Cardiac muscle cell (in vitro differentiated cells and primary cell): ENCODE measurements at regions not wholly inside any gene's neighbourhood (a gene's known extent, or its start where the extent isn't known, plus 50 kb on each side); places are given as distances from the start of the nearest gene placed in this dataset.

Source experiments
- DNase-seq, 2 donors: peaks; one replicate each; pipeline versions ENCODE4 v3.0.0 to v3.0.0-alpha.2; 2010 to 2017; ENCODE audit warnings: low read depth in 1 of 2, low spot score in 1 of 2
- H3K27ac ChIP-seq: fragments of 200-600 bp; sonication (generic); 2 replicates; pipeline ENCODE4 v1.5.1; 2016
- H3K27me3 ChIP-seq: fragments of 200-600 bp; sonication (generic); 2 replicates; pipeline ENCODE4 v1.6.0; 2016; ENCODE audit warnings: control low read depth
- H3K36me3 ChIP-seq: fragments of 200-600 bp; sonication (generic); 2 replicates; pipeline ENCODE4 v1.5.1; 2016; ENCODE audit warnings: control low read depth
- H3K4me1 ChIP-seq: fragments of 200-600 bp; sonication (generic); 2 replicates; pipeline ENCODE4 v1.8.1; 2017; ENCODE audit warnings: low read depth, mild to moderate bottlenecking, mixed run types
- H3K4me3 ChIP-seq: fragments of 200-600 bp; sonication (generic); 2 replicates; pipeline ENCODE4 v1.5.1; 2016; ENCODE audit warnings: mild to moderate bottlenecking
- H3K9me3 ChIP-seq: fragments of 200-600 bp; sonication (generic); 2 replicates; pipeline ENCODE4 v1.5.1; 2017; ENCODE audit warnings: low read depth, mild to moderate bottlenecking, control low read depth
- CTCF ChIP-seq: IDR thresholded peaks from 2 replicates; pipeline ENCODE4 v1.5.1; 2012; ENCODE audit warnings: low read depth, mild to moderate bottlenecking, low read length

DNA sequence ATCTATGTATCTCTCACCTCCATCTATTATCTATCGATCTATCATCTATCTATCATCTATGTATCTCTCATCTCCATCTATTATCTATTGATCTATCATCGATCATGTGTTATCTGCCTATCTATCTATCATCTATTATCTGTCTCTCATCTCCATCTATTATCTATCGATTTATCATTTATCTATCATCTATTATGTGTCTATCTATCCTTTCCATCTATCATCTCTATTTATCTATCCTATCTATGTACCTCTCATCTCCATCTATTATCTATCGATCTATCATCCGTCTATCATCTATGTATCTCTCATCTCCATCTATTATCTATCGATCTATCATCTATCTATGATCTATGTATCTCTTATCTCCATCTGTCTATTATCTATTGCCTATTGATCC, 188.1 kb downstream of the ASMT start:
- Histone ChIP-seq H3K4me1 (no peaks in the 10 kb centered on the region), H3K36me3 (no peaks in the 10 kb centered on the region), H3K4me3 (no peak overlapping the region), H3K9me3 (no peaks in the 10 kb centered on the region), H3K27me3 (no peaks in the 10 kb centered on the region), H3K27ac (no peak overlapping the region)
- no peak for DNase-seq
- TF ChIP-seq CTCF, result no peak

DNA sequence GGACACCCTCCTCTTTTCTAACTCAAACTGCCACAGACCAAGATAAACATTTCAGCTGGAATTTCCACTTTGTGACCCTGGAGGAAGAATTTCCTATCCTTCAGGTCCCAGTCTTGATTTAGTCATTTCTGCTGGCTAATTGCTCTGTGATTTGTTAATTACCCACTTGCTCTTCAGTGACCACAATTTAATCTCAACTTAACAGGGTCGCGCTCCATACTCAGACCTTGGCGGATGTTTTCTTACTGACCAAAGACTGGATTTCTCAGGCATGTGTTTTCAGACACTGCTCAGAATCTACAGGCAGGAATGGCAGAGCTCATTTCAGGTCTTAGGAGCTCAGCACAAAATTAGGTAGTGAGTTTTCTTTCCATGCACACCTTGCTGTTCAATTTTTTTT, 188.9 kb downstream of the ASMT start:
- Histone ChIP-seq H3K4me3 (no peak overlapping the region), H3K27ac (no peak overlapping the region), H3K9me3 (no peaks in the 10 kb centered on the region), H3K36me3 (no peaks in the 10 kb centered on the region), H3K4me1 (no peaks in the 10 kb centered on the region), H3K27me3 (no peaks in the 10 kb centered on the region)
- peak in 1 of 2 donors; percentile 5 for DNase-seq
- TF ChIP-seq CTCF, result no peak

DNA sequence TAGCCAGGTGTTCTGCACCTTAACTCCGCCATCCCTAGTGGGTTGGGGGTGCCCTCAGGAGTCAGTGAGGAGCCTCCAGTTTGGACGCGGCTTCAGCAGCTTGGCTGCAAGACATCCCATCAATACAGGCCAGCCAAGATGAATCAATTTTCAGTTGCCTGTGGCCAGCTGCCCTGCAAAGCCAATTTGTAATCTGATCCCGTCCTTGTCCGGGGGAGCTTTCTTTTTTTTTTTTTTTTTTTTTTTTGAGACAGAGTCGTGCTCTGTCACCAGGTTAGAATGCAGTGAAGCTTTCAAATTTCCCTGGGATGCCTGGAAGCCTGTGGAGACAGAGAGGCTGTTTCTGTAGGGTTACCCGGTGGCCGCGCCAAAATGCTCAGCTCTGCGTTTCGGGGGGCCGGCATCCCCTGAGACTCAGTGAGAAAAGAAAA, 192.5 kb downstream of the ASMT start:
- no peaks in the 10 kb centered on the region for H3K9me3 ChIP-seq
- peak in 1 of 2 donors; percentile 14 for DNase-seq
- H3K27ac ChIP-seq, result no peak overlapping the region
- H3K27me3 ChIP-seq, result no peaks in the 10 kb centered on the region
- no peak overlapping the region for H3K4me3 ChIP-seq
- no peaks in the 10 kb centered on the region for H3K36me3 ChIP-seq
- TF ChIP-seq CTCF, result no peak
- no peaks in the 10 kb centered on the region for H3K4me1 ChIP-seq

GRCh38 chrX:1809581-1809980, 194.7 kb downstream of the ASMT start:
- Histone ChIP-seq H3K27me3 (no peaks in the 10 kb centered on the region), H3K4me3 (no peak overlapping the region), H3K9me3 (no peaks in the 10 kb centered on the region), H3K27ac (no peak overlapping the region), H3K4me1 (no peaks in the 10 kb centered on the region), H3K36me3 (no peaks in the 10 kb centered on the region)
- DNase-seq, result no peak
- no peak for TF ChIP-seq CTCF

GRCh38 chrX:1813809-1814208, 198.9 kb downstream of the ASMT start:
- Histone ChIP-seq H3K27ac (no peak overlapping the region), H3K27me3 (no peaks in the 10 kb centered on the region), H3K4me1 (no peaks in the 10 kb centered on the region), H3K4me3 (no peak overlapping the region), H3K9me3 (no peaks in the 10 kb centered on the region), H3K36me3 (no peaks in the 10 kb centered on the region)
- no peak for DNase-seq
- TF ChIP-seq CTCF, result no peak
